H1 (cell line): ENCODE measurements at regions not wholly inside any gene's neighbourhood (a gene's known extent, or its start where the extent isn't known, plus 50 kb on each side); places are given as distances from the start of the nearest gene placed in this dataset.
A peak's percentile ranks its signal among the peaks of the same experiment; 100 is the strongest.

Experiments
- CTCF ChIA-PET: fragments of 300-600 bp; sonication (Branson Sonifier 250); formaldehyde crosslinking; loops from one replicate; lab custom pipeline; 2021; ENCODE audit not compliant: partially characterized antibody; lab: Charles Lee
- POLR2A ChIA-PET: fragments of 300-600 bp; sonication (Branson Sonifier 250); formaldehyde crosslinking; loops from one replicate; lab custom pipeline; 2021; ENCODE audit warnings: inconsistent platforms; ENCODE audit not compliant: partially characterized antibody; lab: Charles Lee
- DNase-seq, 2 experiments: peaks; one replicate each; pipeline versions ENCODE4 v3.0.0 to v3.0.0-alpha.2; 2010 to 2022; ENCODE audit warnings: low spot score in 2 of 2, low read depth in 1 of 2, mixed read lengths in 1 of 2
- FAIRE-seq: peaks from 2 replicates; lab custom pipeline; 2011; peaks lifted over from hg19 to GRCh38; lab: Jason Lieb, UNC
- H2AFZ ChIP-seq: 2 replicates; pipeline ENCODE4 v1.8.1; 2012; ENCODE audit warnings: low read length, inconsistent platforms
- H2AK5ac ChIP-seq: 2 replicates; pipeline ENCODE4 v1.6.1; 2013; ENCODE audit warnings: low read depth, low read length
- H2BK120ac ChIP-seq: replicated peaks from 2 replicates; pipeline ENCODE3; 2013; ENCODE audit warnings: low read depth, low read length, inconsistent platforms
- H2BK12ac ChIP-seq: 2 replicates; pipeline ENCODE4 v1.6.1; 2013; ENCODE audit warnings: low read depth, low read length
- H2BK15ac ChIP-seq: 2 replicates; pipeline ENCODE4 v1.6.1; 2013; ENCODE audit warnings: low read length
- H2BK20ac ChIP-seq: 2 replicates; pipeline ENCODE4 v1.6.1; 2013; ENCODE audit warnings: low read length
- H2BK5ac ChIP-seq: 2 replicates; pipeline ENCODE4 v1.6.1; 2013; ENCODE audit warnings: low read depth, low read length
- H3K14ac ChIP-seq: 2 replicates; pipeline ENCODE4 v1.6.1; 2013; ENCODE audit warnings: inconsistent platforms; ENCODE audit not compliant: insufficient read length
- H3K18ac ChIP-seq: 2 replicates; pipeline ENCODE4 v1.6.1; 2013; ENCODE audit warnings: low read length; ENCODE audit errors: extremely low read depth
- H3K23ac ChIP-seq: 2 replicates; pipeline ENCODE4 v1.6.1; 2013; ENCODE audit warnings: inconsistent platforms; ENCODE audit not compliant: insufficient read length
- H3K23me2 ChIP-seq: 2 replicates; pipeline ENCODE4 v1.6.1; 2013; ENCODE audit warnings: low read depth, low read length
- H3K27ac ChIP-seq: 2 replicates; pipeline ENCODE4 v1.6.1; 2011; ENCODE audit warnings: low read depth, low read length, inconsistent platforms
- H3K27me3 ChIP-seq, 4 experiments: replicated peaks in 1 of 4; 1 replicate in 1 of 4; 2 replicates in 3 of 4; pipeline versions ENCODE4 v1.6.1 to v1.8.1; 2011 to 2013; ENCODE audit warnings: low read length in 3 of 4, mild to moderate bottlenecking in 3 of 4, inconsistent platforms in 2 of 4, mixed read lengths in 2 of 4, moderate library complexity in 1 of 4; ENCODE audit not compliant: control insufficient read depth in 3 of 4, insufficient read depth in 3 of 4; ENCODE audit errors: extremely low read depth in 1 of 4
- H3K36me3 ChIP-seq, 4 experiments: 2 replicates each; pipeline versions ENCODE4 v1.6.1 to v1.8.1; 2011 to 2013; ENCODE audit warnings: mild to moderate bottlenecking in 4 of 4, low read length in 3 of 4, moderate library complexity in 2 of 4, control low read depth in 1 of 4, inconsistent platforms in 1 of 4; ENCODE audit not compliant: insufficient read depth in 4 of 4, control insufficient read depth in 2 of 4
- H3K4ac ChIP-seq: replicated peaks from 2 replicates; pipeline ENCODE3; 2013; ENCODE audit warnings: low read length, low read depth, mixed read lengths, inconsistent platforms; ENCODE audit not compliant: insufficient read length
- H3K4me1 ChIP-seq, 4 experiments: replicated peaks in 1 of 4; 1 replicate in 1 of 4; 2 replicates in 3 of 4; pipeline versions ENCODE4 v1.6.1 to v1.8.1; 2011 to 2013; ENCODE audit warnings: low read length in 3 of 4, inconsistent platforms in 2 of 4, mixed read lengths in 1 of 4; ENCODE audit not compliant: insufficient read depth in 4 of 4, control insufficient read depth in 3 of 4
- H3K4me2 ChIP-seq, 2 experiments: 2 replicates each; pipeline versions ENCODE4 v1.6.1 to v1.8.1; 2011 to 2013; ENCODE audit warnings: low read depth in 2 of 2, low read length in 2 of 2, control low read depth in 1 of 2, inconsistent platforms in 1 of 2, mild to moderate bottlenecking in 1 of 2; ENCODE audit not compliant: insufficient read depth in 1 of 2
- H3K4me3 ChIP-seq, 4 experiments: fragments of 200-600, 300-600 bp in 1 of 4; sonication (generic), shearing (Covaris generic), sonication (Bioruptor Twin) in 1 of 4; 2 replicates each; pipeline versions ENCODE4 v1.5.1 to v1.8.1; 2011 to 2016; ENCODE audit warnings: low read length in 4 of 4, low read depth in 3 of 4, control low read depth in 2 of 4, inconsistent platforms in 2 of 4, mild to moderate bottlenecking in 2 of 4, mixed read lengths in 1 of 4, moderate library complexity in 1 of 4; ENCODE audit not compliant: insufficient read depth in 2 of 4; ENCODE audit errors: extremely low read depth in 1 of 4
- H3K56ac ChIP-seq: replicated peaks from 2 replicates; pipeline ENCODE3; 2013; ENCODE audit warnings: low read depth, mild to moderate bottlenecking, mixed read lengths, low read length, inconsistent platforms; ENCODE audit not compliant: insufficient read length
- H3K79me1 ChIP-seq: 2 replicates; pipeline ENCODE4 v1.6.1; 2013; ENCODE audit warnings: low read depth, low read length, control low read depth
- H3K79me2 ChIP-seq, 2 experiments: 2 replicates each; pipeline versions ENCODE4 v1.6.1 to v1.8.1; 2012 to 2013; ENCODE audit warnings: low read length in 2 of 2, mild to moderate bottlenecking in 2 of 2, inconsistent platforms in 1 of 2; ENCODE audit not compliant: insufficient read depth in 2 of 2, control insufficient read depth in 1 of 2
- H3K9ac ChIP-seq, 4 experiments: replicated peaks in 1 of 4; 1 replicate in 1 of 4; 2 replicates in 3 of 4; pipeline versions ENCODE4 v1.6.1 to v1.8.1; 2011 to 2013; ENCODE audit warnings: low read depth in 3 of 4, low read length in 3 of 4, control low read depth in 2 of 4, mild to moderate bottlenecking in 2 of 4, moderate library complexity in 2 of 4, inconsistent platforms in 1 of 4; ENCODE audit errors: extremely low read depth in 1 of 4
- H3K9me3 ChIP-seq, 2 experiments: 2 replicates each; pipeline versions ENCODE4 v1.6.1 to v1.8.1; 2012 to 2013; ENCODE audit warnings: mild to moderate bottlenecking in 2 of 2, moderate library complexity in 2 of 2, control low read depth in 1 of 2, inconsistent platforms in 1 of 2, low read depth in 1 of 2, low read length in 1 of 2, mixed read lengths in 1 of 2; ENCODE audit not compliant: insufficient read depth in 2 of 2
- H4K20me1 ChIP-seq, 2 experiments: replicated peaks in 1 of 2; 2 replicates each; pipeline versions ENCODE3 to v1.8.1; 2011 to 2013; ENCODE audit warnings: inconsistent platforms in 2 of 2, low read length in 2 of 2, mild to moderate bottlenecking in 1 of 2; ENCODE audit not compliant: insufficient read depth in 2 of 2, control insufficient read depth in 1 of 2
- H4K5ac ChIP-seq: 2 replicates; pipeline ENCODE4 v1.6.1; 2013; ENCODE audit warnings: low read length, low read depth, mixed read lengths, inconsistent platforms; ENCODE audit not compliant: insufficient read length
- H4K8ac ChIP-seq: 2 replicates; pipeline ENCODE4 v1.8.0; 2013; ENCODE audit warnings: mild to moderate bottlenecking, moderate library complexity, low read length, inconsistent platforms; ENCODE audit not compliant: insufficient read depth; ENCODE audit errors: extremely low read depth
- H4K91ac ChIP-seq: replicated peaks from 2 replicates; pipeline ENCODE3; 2013; ENCODE audit warnings: low read length, mixed read lengths, inconsistent platforms; ENCODE audit not compliant: insufficient read length
- MAX ChIP-seq: IDR thresholded peaks from 2 replicates; pipeline ENCODE4 v1.6.1; 2012; ENCODE audit warnings: inconsistent platforms
- RAD21 ChIP-seq, 2 experiments: IDR thresholded peaks in 1 of 2; conservative IDR thresholded peaks in 1 of 2; 2 replicates each; pipeline ENCODE4 v1.6.1; 2011; ENCODE audit warnings: low read depth in 2 of 2, low read length in 2 of 2, improper control_type of control experiment in 1 of 2, inconsistent platforms in 1 of 2, mild to moderate bottlenecking in 1 of 2, moderate library complexity in 1 of 2
- WGBS, 2 experiments: shearing (Covaris generic) in 1 of 2; methylation state at CpG; one replicate each; pipeline versions ENCODE4 v1.1.6 to v1.1.7; 2013 to 2015; ENCODE audit warnings: low lambda C conversion rate in 2 of 2, mixed read lengths in 2 of 2, inconsistent platforms in 1 of 2, low coverage in 1 of 2, missing lambda C conversion rate in 1 of 2; ENCODE audit not compliant: insufficient replicate concordance in 2 of 2, insufficient coverage in 1 of 2, insufficient read length in 1 of 2; ENCODE audit errors: extremely low coverage in 1 of 2, missing lambda C conversion rate in 1 of 2; 5-methylcytosine and 5-hydroxymethylcytosine counted together

GRCh38 chr14:56002876-56003625, 115.2 kb upstream of the PELI2 start:
- H2AK5ac ChIP-seq = no peak overlapping the region
- H4K8ac ChIP-seq = no peak overlapping the region
- H4K91ac ChIP-seq = no peak overlapping the region
- 0 out of 8 replicates have a peak, but pooled peaks cover 0 to under 1% (median 0%) of the 10 kb centered on the region in 4 experiments for H3K36me3 ChIP-seq
- H3K56ac ChIP-seq = no peak overlapping the region
- no peak overlapping the region for H2BK12ac ChIP-seq
- no peaks in the 10 kb centered on the region; a peak in 1 of 7 replicates for H3K27me3 ChIP-seq
- H3K4me1 ChIP-seq = peaks cover 4 to 11% (median 9%) of the 10 kb centered on the region in 4 experiments
- peaks cover 5% of the 10 kb centered on the region in 2 experiments; a peak in 2 of 4 replicates for H3K9me3 ChIP-seq
- H2BK20ac ChIP-seq = no peak overlapping the region
- H3K4me3 ChIP-seq = no peak overlapping the region
- no peak overlapping the region for H2AFZ ChIP-seq
- no peaks in the 10 kb centered on the region for H3K79me1 ChIP-seq
- H3K27ac ChIP-seq = no peak overlapping the region
- CTCF ChIA-PET = no interaction called here
- H3K23ac ChIP-seq = no peak overlapping the region
- no peak overlapping the region for H3K9ac ChIP-seq
- no peak overlapping the region for H4K5ac ChIP-seq
- H3K14ac ChIP-seq = no peak overlapping the region
- H2BK15ac ChIP-seq = no peak overlapping the region
- DNase-seq = no peak
- H4K20me1 ChIP-seq = no peaks in the 10 kb centered on the region
- H2BK5ac ChIP-seq = no peak overlapping the region
- WGBS, 2 experiments = 90% methylated on average over 11 of the region's 11 CpGs; no CpG with 5 or more reads in 1 of the 2 experiments
- no peak for FAIRE-seq
- H3K23me2 ChIP-seq = no peaks in the 10 kb centered on the region
- POLR2A ChIA-PET = no interaction called here
- H3K4me2 ChIP-seq = no peak overlapping the region
- H3K79me2 ChIP-seq = no peaks in the 10 kb centered on the region
- H3K4ac ChIP-seq = no peak overlapping the region
- H3K18ac ChIP-seq = no peak overlapping the region
- H2BK120ac ChIP-seq = no peak overlapping the region
- TF ChIP-seq RAD21 (IDR thresholded peaks at IDR 0.05 in 1 of 2, conservative IDR thresholded peaks at IDR 0.05 in 1 of 2; ENCODE audit: low read depth in 2 of 2, low read length in 2 of 2) (peak in 1 of 2 experiments; percentile 15; a peak in 1 of 4 replicates), MAX (no peak)
